SK-N-SH treated with all-trans-retinoic acid at 6 μM for 48 hours (cell line): ENCODE measurements at regions not wholly inside any gene's neighbourhood (a gene's known extent, or its start where the extent isn't known, plus 50 kb on each side); places are given as distances from the start of the nearest gene placed in this dataset.

Experiments
- ATAC-seq: fragments of 200-7000 bp; cut with Tn5 transposase; 3 replicates; pipeline ENCODE4 v1.9.1; 2020; ENCODE audit warnings: mild to moderate bottlenecking, moderate library complexity
- ARNTL ChIP-seq: fragments of 450-650 bp; formaldehyde crosslinking; IDR thresholded peaks from 2 replicates; pipeline ENCODE4 v1.5.0; 2020; ENCODE audit warnings: low read depth, mild to moderate bottlenecking, moderate library complexity, borderline replicate concordance
- BACH2 ChIP-seq: fragments of 250-450 bp; sonication (Bioruptor Pico); IDR thresholded peaks from 2 replicates; pipeline ENCODE4 v1.9.0; 2021; ENCODE audit warnings: mild to moderate bottlenecking, borderline replicate concordance
- CSDC2 ChIP-seq: fragments of 250-450 bp; sonication (Bioruptor Pico); IDR thresholded peaks from 2 replicates; pipeline ENCODE4 v1.5.0; 2020; ENCODE audit warnings: mild to moderate bottlenecking, moderate library complexity
- CSRNP3 ChIP-seq: fragments of 250-450 bp; sonication (Bioruptor Pico); IDR thresholded peaks from 2 replicates; pipeline ENCODE4 v1.5.1; 2021; ENCODE audit warnings: mild to moderate bottlenecking, moderate library complexity
- ESRRG ChIP-seq: fragments of 250-450 bp; sonication (Bioruptor Pico); IDR thresholded peaks from 2 replicates; pipeline ENCODE4 v1.6.1; 2021; ENCODE audit warnings: mild to moderate bottlenecking
- GLIS3 ChIP-seq: fragments of 250-450 bp; sonication (Bioruptor Pico); IDR thresholded peaks from 2 replicates; pipeline ENCODE4 v1.5.0; 2020; ENCODE audit warnings: mild to moderate bottlenecking, moderate library complexity
- OSR1 ChIP-seq: fragments of 250-450 bp; sonication (Bioruptor Pico); IDR thresholded peaks from 2 replicates; pipeline ENCODE4 v1.8.0; 2022; ENCODE audit warnings: moderate library complexity, mild to moderate bottlenecking, inconsistent platforms
- PATZ1 ChIP-seq: fragments of 250-450 bp; sonication (Bioruptor Pico); IDR thresholded peaks from 2 replicates; pipeline ENCODE4 v1.8.0; 2020; ENCODE audit warnings: mild to moderate bottlenecking, moderate library complexity, borderline replicate concordance
- POU6F1 ChIP-seq: fragments of 250-450 bp; sonication (Bioruptor Pico); IDR thresholded peaks from 2 replicates; pipeline ENCODE4 v1.8.0; 2021; ENCODE audit warnings: low read depth, mild to moderate bottlenecking, moderate library complexity, borderline replicate concordance
- PPARA ChIP-seq: fragments of 250-450 bp; sonication (Bioruptor Pico); IDR thresholded peaks from 2 replicates; pipeline ENCODE4 v1.5.0; 2020; ENCODE audit warnings: mild to moderate bottlenecking, borderline replicate concordance
- RARB ChIP-seq: fragments of 250-450 bp; sonication (Bioruptor Pico); IDR thresholded peaks from 2 replicates; pipeline ENCODE4 v1.8.0; 2021; ENCODE audit warnings: mild to moderate bottlenecking, moderate library complexity
- SNAI2 ChIP-seq: fragments of 250-450 bp; sonication (Bioruptor Pico); IDR thresholded peaks from 2 replicates; pipeline ENCODE4 v1.5.0; 2020; ENCODE audit warnings: mild to moderate bottlenecking, moderate library complexity
- TCF4 ChIP-seq: fragments of 250-450 bp; sonication (Bioruptor Pico); IDR thresholded peaks from 2 replicates; pipeline ENCODE4 v1.8.0; 2021; ENCODE audit warnings: mild to moderate bottlenecking, moderate library complexity, borderline replicate concordance
- TOX ChIP-seq: fragments of 250-450 bp; sonication (Bioruptor Pico); IDR thresholded peaks from 2 replicates; pipeline ENCODE4 v1.8.0; 2021; ENCODE audit warnings: mild to moderate bottlenecking, moderate library complexity, borderline replicate concordance
- TSHZ2 ChIP-seq: fragments of 250-450 bp; sonication (Bioruptor Pico); IDR thresholded peaks from 2 replicates; pipeline ENCODE4 v1.5.0; 2020; ENCODE audit warnings: mild to moderate bottlenecking, moderate library complexity
- ZC3H10 ChIP-seq: fragments of 250-450 bp; sonication (Bioruptor Pico); IDR thresholded peaks from 2 replicates; pipeline ENCODE4 v1.5.1; 2021; ENCODE audit warnings: mild to moderate bottlenecking, moderate library complexity
- ZFP3 ChIP-seq: fragments of 250-450 bp; sonication (Bioruptor Pico); IDR thresholded peaks from 2 replicates; pipeline ENCODE4 v1.5.0; 2020; ENCODE audit warnings: mild to moderate bottlenecking, moderate library complexity
- ZFP30 ChIP-seq: fragments of 450-650 bp; formaldehyde crosslinking; IDR thresholded peaks from 2 replicates; pipeline ENCODE4 v1.5.0; 2022; ENCODE audit warnings: mild to moderate bottlenecking, moderate library complexity
- ZNF565 ChIP-seq: fragments of 450-650 bp; formaldehyde crosslinking; conservative IDR thresholded peaks from 2 replicates; pipeline ENCODE4 v1.5.0; 2020; ENCODE audit warnings: low read depth, mild to moderate bottlenecking, moderate library complexity
- ZNF70 ChIP-seq: fragments of 450-650 bp; formaldehyde crosslinking; IDR thresholded peaks from 2 replicates; pipeline ENCODE4 v1.5.0; 2020; ENCODE audit warnings: mild to moderate bottlenecking, moderate library complexity
- ZNF8 ChIP-seq: fragments of 450-650 bp; formaldehyde crosslinking; IDR thresholded peaks from 2 replicates; pipeline ENCODE4 v1.5.0; 2020; ENCODE audit warnings: mild to moderate bottlenecking, moderate library complexity

GRCh38 chr13:76163761-76164160 lies 527.6 kb downstream of the LMO7 start:
- ATAC-seq = no peak
- TF ChIP-seq TOX (CRISPR knock-in tag) (no peak), SNAI2 (CRISPR knock-in tag) (no peak), ZC3H10 (CRISPR knock-in tag) (no peak), CSRNP3 (CRISPR knock-in tag) (no peak), ZNF565 (no peak), PATZ1 (CRISPR knock-in tag) (no peak), BACH2 (no peak), POU6F1 (CRISPR knock-in tag) (no peak), TCF4 (CRISPR knock-in tag) (no peak), ZFP30 (no peak), OSR1 (CRISPR knock-in tag) (no peak), ZNF8 (CRISPR knock-in tag) (no peak), PPARA (CRISPR knock-in tag) (no peak), GLIS3 (no peak), CSDC2 (CRISPR knock-in tag) (no peak), ZFP3 (CRISPR knock-in tag) (no peak), ESRRG (no peak), ARNTL (CRISPR knock-in tag) (no peak)

GRCh38 chr13:76160961-76161925 lies 525.1 kb downstream of the LMO7 start:
- ATAC-seq = no peak
- TF ChIP-seq PATZ1 (CRISPR knock-in tag) (no peak), BACH2 (no peak), RARB (CRISPR knock-in tag) (no peak), ARNTL (CRISPR knock-in tag) (no peak), ESRRG (no peak), GLIS3 (no peak), ZNF70 (CRISPR knock-in tag) (no peak), TSHZ2 (CRISPR knock-in tag) (no peak), TOX (CRISPR knock-in tag) (no peak), ZNF8 (CRISPR knock-in tag) (no peak)
- TF ChIP-seq, all 23 proteins: peak for 0
